Endodermal cell (in vitro differentiated cells): ENCODE measurements at regions not wholly inside any gene's neighbourhood (a gene's known extent, or its start where the extent isn't known, plus 50 kb on each side); places are given as distances from the start of the nearest gene placed in this dataset.

ENCODE experiments used
- DNase-seq: peaks from one replicate; pipeline ENCODE4 v3.0.0-alpha.2; 2017
- H3K27ac ChIP-seq: 2 replicates; pipeline ENCODE4 v1.5.1; 2013; ENCODE audit warnings: mild to moderate bottlenecking, low read depth, low read length, moderate library complexity
- H3K27me3 ChIP-seq: 2 replicates; pipeline ENCODE4 v1.6.1; 2013; ENCODE audit warnings: mild to moderate bottlenecking, low read length, moderate library complexity; ENCODE audit not compliant: insufficient read depth, control insufficient read depth, poor library complexity, severe bottlenecking
- H3K36me3 ChIP-seq: 2 replicates; pipeline ENCODE4 v1.7.0; 2013; ENCODE audit warnings: mild to moderate bottlenecking, low read length, moderate library complexity; ENCODE audit not compliant: control insufficient read depth, insufficient read depth
- H3K4me1 ChIP-seq: one replicate; pipeline ENCODE4 v1.7.0; 2013; ENCODE audit warnings: low read length; ENCODE audit not compliant: control insufficient read depth, insufficient read depth
- H3K4me3 ChIP-seq: 2 replicates; pipeline ENCODE4 v1.5.1; 2013; ENCODE audit warnings: mild to moderate bottlenecking, low read length, moderate library complexity
- H3K9ac ChIP-seq: 2 replicates; pipeline ENCODE4 v1.6.1; 2013; ENCODE audit warnings: mild to moderate bottlenecking, low read length, moderate library complexity; ENCODE audit not compliant: poor library complexity, severe bottlenecking; ENCODE audit errors: extremely low read depth
- H3K9me3 ChIP-seq: 2 replicates; pipeline ENCODE4 v1.6.1; 2013; ENCODE audit warnings: mild to moderate bottlenecking, low read length, moderate library complexity; ENCODE audit not compliant: control insufficient read depth
- H3K27ac Mint-ChIP-seq: 2 replicates; pipeline ENCODE4 v1.8.0; 2020; ENCODE audit warnings: mixed read lengths
- H3K27me3 Mint-ChIP-seq: 2 replicates; pipeline ENCODE4 v1.8.0; 2021; ENCODE audit warnings: mild to moderate bottlenecking, mixed read lengths; ENCODE audit not compliant: insufficient read depth
- H3K36me3 Mint-ChIP-seq: 2 replicates; pipeline ENCODE4 v1.8.0; 2020; ENCODE audit warnings: low read depth, mixed read lengths
- H3K4me1 Mint-ChIP-seq: 2 replicates; pipeline ENCODE4 v1.8.0; 2020; ENCODE audit warnings: mixed read lengths
- H3K4me3 Mint-ChIP-seq: 2 replicates; pipeline ENCODE4 v1.8.0; 2020; ENCODE audit warnings: mild to moderate bottlenecking, moderate library complexity, mixed read lengths
- H3K9me3 Mint-ChIP-seq: 2 replicates; pipeline ENCODE4 v1.8.0; 2020; ENCODE audit warnings: mild to moderate bottlenecking, mixed read lengths
- WGBS, 2 experiments: methylation state at CpG; one replicate each; pipeline versions ENCODE4 v1.1.5 to v1.1.7; 2013; ENCODE audit warnings: missing lambda C conversion rate in 2 of 2, mixed read lengths in 1 of 2; ENCODE audit not compliant: insufficient coverage in 1 of 2, insufficient read length in 1 of 2; 5-methylcytosine and 5-hydroxymethylcytosine counted together
- TF ChIP-seq, protein P1 (sequence below): fragments of 200-600 bp; sonication (generic); conservative IDR thresholded peaks from 2 replicates; pipeline ENCODE4 v1.5.0; 2021; ENCODE audit warnings: antibody characterized with exemption, mild to moderate bottlenecking

DNA sequence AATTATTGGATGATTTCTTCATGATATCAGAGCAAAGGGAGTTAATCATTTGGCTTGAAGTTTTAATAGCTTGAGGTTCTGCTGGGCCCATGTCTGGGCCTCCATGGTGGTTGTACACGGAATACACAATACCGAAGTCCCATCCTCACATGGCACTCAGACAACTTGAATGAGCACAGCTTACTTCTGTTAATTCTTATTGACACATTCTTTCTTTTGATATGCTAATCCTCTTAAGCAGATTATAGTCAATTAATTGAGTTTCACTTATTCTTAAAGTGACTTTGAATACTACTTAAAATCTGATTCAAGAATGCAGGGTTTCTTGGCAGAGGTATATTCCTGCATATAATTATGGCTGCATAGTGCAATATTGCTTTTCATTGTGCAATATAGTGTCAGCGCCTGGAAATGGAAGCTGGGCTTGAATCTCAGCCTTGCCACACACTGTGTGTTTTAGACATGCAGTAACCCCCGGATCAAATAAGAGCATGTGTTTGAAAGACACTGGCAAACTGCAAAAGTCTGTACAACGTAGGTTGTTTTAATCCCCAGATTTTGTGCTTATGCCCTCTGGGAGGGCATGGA lies 543.5 kb upstream of the ADARB2 start:
- peaks cover 5% of the 10 kb centered on the region for H3K4me1 Mint-ChIP-seq
- TF ChIP-seq, protein P1, sequence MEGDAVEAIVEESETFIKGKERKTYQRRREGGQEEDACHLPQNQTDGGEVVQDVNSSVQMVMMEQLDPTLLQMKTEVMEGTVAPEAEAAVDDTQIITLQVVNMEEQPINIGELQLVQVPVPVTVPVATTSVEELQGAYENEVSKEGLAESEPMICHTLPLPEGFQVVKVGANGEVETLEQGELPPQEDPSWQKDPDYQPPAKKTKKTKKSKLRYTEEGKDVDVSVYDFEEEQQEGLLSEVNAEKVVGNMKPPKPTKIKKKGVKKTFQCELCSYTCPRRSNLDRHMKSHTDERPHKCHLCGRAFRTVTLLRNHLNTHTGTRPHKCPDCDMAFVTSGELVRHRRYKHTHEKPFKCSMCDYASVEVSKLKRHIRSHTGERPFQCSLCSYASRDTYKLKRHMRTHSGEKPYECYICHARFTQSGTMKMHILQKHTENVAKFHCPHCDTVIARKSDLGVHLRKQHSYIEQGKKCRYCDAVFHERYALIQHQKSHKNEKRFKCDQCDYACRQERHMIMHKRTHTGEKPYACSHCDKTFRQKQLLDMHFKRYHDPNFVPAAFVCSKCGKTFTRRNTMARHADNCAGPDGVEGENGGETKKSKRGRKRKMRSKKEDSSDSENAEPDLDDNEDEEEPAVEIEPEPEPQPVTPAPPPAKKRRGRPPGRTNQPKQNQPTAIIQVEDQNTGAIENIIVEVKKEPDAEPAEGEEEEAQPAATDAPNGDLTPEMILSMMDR = no peak

DNA sequence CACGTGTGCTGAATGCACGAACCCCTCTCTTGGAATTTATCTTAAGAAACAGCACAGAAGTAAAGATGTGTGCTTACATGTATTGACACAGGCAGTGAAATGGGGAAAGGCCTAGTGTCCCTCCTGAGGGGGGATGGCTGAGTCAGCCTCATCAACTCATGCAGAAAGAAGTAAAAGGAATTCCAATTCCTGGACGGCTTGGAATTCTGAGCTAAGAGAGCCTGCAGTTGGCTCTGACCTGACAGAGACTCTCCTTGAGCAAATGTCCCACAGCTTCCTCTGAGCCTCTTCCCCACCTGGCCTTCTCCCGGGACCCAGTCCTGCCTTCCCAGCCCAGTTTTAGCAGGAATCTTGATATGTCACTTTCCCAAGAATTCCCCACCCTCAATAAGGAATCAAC lies 542.4 kb upstream of the ADARB2 start:
- Histone ChIP-seq H3K9me3 (no peaks in the 10 kb centered on the region), H3K27ac (no peak overlapping the region), H3K9ac (no peak overlapping the region), H3K36me3 (no peaks in the 10 kb centered on the region), H3K4me3 (no peak overlapping the region), H3K27me3 (peaks cover 53% of the 10 kb centered on the region), H3K4me1 (peaks cover 7% of the 10 kb centered on the region)
- Mint-ChIP-seq H3K4me3 (no peak overlapping the region), H3K36me3 (no peaks in the 10 kb centered on the region), H3K4me1 (peaks cover 5% of the 10 kb centered on the region), H3K27me3 (peaks cover 61% of the 10 kb centered on the region), H3K27ac (no peak overlapping the region), H3K9me3 (peaks cover 5% of the 10 kb centered on the region)
- TF ChIP-seq, protein P1 = no peak
- no peak for DNase-seq
- 61 to 79% methylated on average over 4 of the region's 4 CpGs for WGBS, 2 experiments

More for the DNA sequence above, 543.5 kb upstream of the ADARB2 start:
- no peak overlapping the region for H3K27ac Mint-ChIP-seq
- 76 to 79% methylated on average over 5 of the region's 5 CpGs for WGBS, 2 experiments
- Histone ChIP-seq H3K4me3 (no peak overlapping the region), H3K9ac (no peak overlapping the region), H3K27me3 (peaks cover 62% of the 10 kb centered on the region), H3K4me1 (peaks cover 7% of the 10 kb centered on the region), H3K27ac (no peak overlapping the region), H3K9me3 (no peaks in the 10 kb centered on the region), H3K36me3 (no peaks in the 10 kb centered on the region)
- no peaks in the 10 kb centered on the region for H3K9me3 Mint-ChIP-seq
- no peak for DNase-seq
- H3K36me3 Mint-ChIP-seq = no peaks in the 10 kb centered on the region
- H3K4me3 Mint-ChIP-seq = no peak overlapping the region
- peaks cover 70% of the 10 kb centered on the region for H3K27me3 Mint-ChIP-seq

DNA sequence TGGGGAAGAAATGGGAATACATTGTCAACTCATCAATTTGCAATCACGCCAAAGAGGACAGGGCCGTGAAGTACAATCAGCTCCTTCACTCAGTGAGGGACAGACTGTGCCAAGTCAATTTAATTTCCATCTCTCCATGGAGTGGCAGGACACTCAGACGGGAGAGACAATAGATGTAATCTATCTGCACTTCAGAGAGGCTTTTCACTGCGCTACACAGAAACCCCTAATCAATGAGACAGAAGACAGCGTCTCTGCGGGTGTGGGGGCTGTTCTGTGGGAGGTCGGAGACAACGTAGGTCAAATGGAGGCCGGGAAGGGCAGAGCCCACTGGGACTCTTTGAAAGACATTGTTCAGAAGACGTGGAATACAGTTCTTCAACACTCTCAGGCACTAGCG lies 541.0 kb upstream of the ADARB2 start:
- Histone ChIP-seq H3K9ac (no peak overlapping the region), H3K36me3 (no peaks in the 10 kb centered on the region), H3K4me1 (peaks cover 7% of the 10 kb centered on the region), H3K27me3 (peaks cover 46% of the 10 kb centered on the region), H3K9me3 (no peaks in the 10 kb centered on the region), H3K27ac (peak overlapping the region; percentile 55), H3K4me3 (no peak overlapping the region)
- 79 to 91% methylated on average over 7 to 11 of the region's 11 CpGs for WGBS, 2 experiments
- Mint-ChIP-seq H3K4me1 (peaks cover 5% of the 10 kb centered on the region), H3K4me3 (no peak overlapping the region), H3K27ac (no peak overlapping the region), H3K9me3 (peaks cover 12% of the 10 kb centered on the region), H3K27me3 (peaks cover 48% of the 10 kb centered on the region), H3K36me3 (peaks cover 2% of the 10 kb centered on the region)
- TF ChIP-seq, protein P1 = no peak
- DNase-seq = no peak
